ENCODE measurements at regions not wholly inside any gene's neighbourhood (a gene's known extent, or its start where the extent isn't known, plus 50 kb on each side); places are given as distances from the start of the nearest gene placed in this dataset.

DNA sequence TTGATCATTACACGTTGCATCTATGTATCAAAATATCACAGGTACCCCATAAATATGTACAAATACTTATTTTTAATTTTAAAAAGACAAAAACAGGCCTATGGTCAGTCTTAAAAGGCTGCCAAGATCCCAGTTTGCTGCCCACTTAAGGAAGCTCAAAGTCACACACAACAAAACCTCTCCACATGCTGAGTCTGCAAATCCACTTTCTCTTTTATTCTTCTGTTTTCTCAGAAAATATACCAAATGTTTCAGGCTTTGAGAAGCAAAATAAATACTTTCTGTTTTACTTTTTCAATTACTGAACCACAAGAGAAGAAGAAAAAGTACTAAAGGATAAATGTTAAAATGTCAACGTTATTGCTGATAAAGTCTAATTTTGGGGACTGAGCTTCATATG lies 107.8 kb upstream of the MANEA start (continued):
- TF ChIP-seq, protein P1, sequence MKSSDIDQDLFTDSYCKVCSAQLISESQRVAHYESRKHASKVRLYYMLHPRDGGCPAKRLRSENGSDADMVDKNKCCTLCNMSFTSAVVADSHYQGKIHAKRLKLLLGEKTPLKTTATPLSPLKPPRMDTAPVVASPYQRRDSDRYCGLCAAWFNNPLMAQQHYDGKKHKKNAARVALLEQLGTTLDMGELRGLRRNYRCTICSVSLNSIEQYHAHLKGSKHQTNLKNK (CRISPR knock-in tag; IDR thresholded peaks at IDR 0.05), result no peak

DNA sequence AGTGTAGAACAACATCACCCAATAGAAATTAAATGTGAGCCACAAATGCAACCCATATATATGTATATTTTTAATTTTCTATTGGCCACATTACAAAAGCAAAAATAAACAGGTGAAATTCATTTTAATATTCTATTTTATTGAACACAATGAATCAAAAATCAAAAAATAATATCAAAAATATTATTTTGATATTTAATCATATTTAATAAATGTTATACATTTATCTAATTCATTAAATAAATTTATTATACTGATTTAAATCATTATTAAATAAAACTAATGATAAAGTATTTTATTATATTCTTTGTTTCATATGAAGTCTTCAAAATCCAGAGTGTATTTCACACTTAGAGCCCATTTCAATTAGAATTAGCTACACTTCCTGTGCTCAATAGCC lies 98.4 kb upstream of the MANEA start:
- Mint-ChIP-seq H3K4me1 (peaks cover 16% of the 10 kb centered on the region), H3K4me3 (no peak overlapping the region), H3K27me3 (ENCODE audit: low read depth) (no peaks in the 10 kb centered on the region), H3K36me3 (0 out of 2 replicates have a peak, but pooled peaks cover 6% of the 10 kb centered on the region), H3K9me3 (peaks cover 22% of the 10 kb centered on the region), H3K27ac (no peak overlapping the region)
- ChIA-PET POLR2A (no interaction called here), CTCF (no interaction called here)
- TF ChIP-seq HMGA2 (CRISPR knock-in tag; IDR thresholded peaks at IDR 0.05) (peak; percentile 95), NFE2L1 (CRISPR knock-in tag; IDR thresholded peaks at IDR 0.05) (no peak), ETV6 (CRISPR knock-in tag; IDR thresholded peaks at IDR 0.05) (no peak), SMAD3 (CRISPR knock-in tag; IDR thresholded peaks at IDR 0.05; ENCODE audit: borderline replicate concordance) (no peak), TEAD1 (CRISPR knock-in tag; IDR thresholded peaks at IDR 0.05) (no peak)
- TF ChIP-seq, protein P2, sequence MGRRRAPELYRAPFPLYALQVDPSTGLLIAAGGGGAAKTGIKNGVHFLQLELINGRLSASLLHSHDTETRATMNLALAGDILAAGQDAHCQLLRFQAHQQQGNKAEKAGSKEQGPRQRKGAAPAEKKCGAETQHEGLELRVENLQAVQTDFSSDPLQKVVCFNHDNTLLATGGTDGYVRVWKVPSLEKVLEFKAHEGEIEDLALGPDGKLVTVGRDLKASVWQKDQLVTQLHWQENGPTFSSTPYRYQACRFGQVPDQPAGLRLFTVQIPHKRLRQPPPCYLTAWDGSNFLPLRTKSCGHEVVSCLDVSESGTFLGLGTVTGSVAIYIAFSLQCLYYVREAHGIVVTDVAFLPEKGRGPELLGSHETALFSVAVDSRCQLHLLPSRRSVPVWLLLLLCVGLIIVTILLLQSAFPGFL (CRISPR knock-in tag; IDR thresholded peaks at IDR 0.05; ENCODE audit: borderline replicate concordance), result no peak
- DNase-seq (ENCODE audit: low spot score) (no peak), ATAC-seq (no peak; the same call in 1 of the 2 replicates)

DNA sequence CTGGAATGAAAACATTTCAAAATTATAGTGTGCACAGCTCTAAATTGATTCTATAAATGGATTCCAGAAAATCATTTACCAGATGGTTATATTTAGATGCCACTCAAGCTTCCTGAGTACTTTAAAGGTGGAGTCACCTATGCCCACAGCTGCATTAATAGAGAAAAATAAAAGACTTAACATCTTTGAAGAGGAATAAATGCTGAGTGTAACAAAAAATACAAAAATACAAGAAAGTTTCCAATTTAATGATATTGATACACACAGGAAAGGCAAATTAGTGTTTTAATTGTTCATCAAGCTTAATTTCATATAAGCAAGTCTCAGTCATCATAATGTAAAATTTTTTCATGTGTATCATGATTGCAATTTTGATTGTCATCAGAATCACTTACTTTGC lies 89.5 kb upstream of the MANEA start:
- no peak for TF ChIP-seq JUN (CRISPR knock-in tag; IDR thresholded peaks at IDR 0.05)
- no peaks in the 10 kb centered on the region for H3K9me3 Mint-ChIP-seq
- H3K27me3 Mint-ChIP-seq (ENCODE audit: low read depth), result no peaks in the 10 kb centered on the region
- ChIA-PET POLR2A (no interaction called here), CTCF (no interaction called here)
- no peaks in the 10 kb centered on the region for H3K36me3 Mint-ChIP-seq
- no peaks in the 10 kb centered on the region for H3K4me1 Mint-ChIP-seq
- DNase-seq (ENCODE audit: low spot score) (no peak), ATAC-seq (no peak)
- no peak overlapping the region for H3K4me3 Mint-ChIP-seq
- H3K27ac Mint-ChIP-seq, result no peak overlapping the region

DNA sequence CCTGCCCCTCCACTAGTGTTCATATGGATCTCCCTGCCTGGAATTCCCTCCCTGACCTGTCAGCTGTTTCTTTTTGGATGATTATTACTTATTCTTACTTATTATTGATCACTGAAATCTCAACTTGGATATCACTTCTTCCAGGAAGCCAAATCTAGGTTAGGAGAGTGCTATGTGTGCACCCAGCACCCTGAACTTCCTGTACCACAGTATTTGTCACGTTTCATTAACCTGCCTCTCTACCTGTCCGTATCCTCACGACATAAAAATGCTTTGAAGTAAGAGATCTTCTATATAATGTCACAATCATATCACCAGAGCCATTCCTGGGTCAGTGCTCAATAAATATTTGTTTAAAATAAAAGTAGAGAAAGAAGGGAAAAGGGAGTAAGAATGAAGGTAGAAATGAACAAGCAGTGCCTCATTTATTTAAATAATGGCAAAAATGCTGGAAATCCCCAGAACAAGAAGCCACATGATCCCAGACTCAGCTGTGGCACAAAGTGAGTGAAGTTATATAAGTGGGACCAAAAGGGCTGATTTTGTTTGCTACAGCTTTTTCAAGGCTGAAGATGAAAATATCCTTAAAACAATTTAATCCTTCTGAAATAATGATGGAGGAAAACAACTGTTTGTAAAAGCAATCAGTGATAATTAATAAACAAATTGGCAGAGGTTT lies 88.0 kb upstream of the MANEA start:
- POLR2A ChIA-PET, result no interaction called here
- Mint-ChIP-seq H3K9me3 (no peaks in the 10 kb centered on the region), H3K4me1 (0 out of 2 replicates have a peak, but pooled peaks cover 3% of the 10 kb centered on the region), H3K36me3 (no peaks in the 10 kb centered on the region), H3K27ac (no peak overlapping the region), H3K27me3 (ENCODE audit: low read depth) (no peaks in the 10 kb centered on the region), H3K4me3 (no peak overlapping the region)
- CTCF ChIA-PET, result no interaction called here
- TF ChIP-seq TCF7 (CRISPR knock-in tag; IDR thresholded peaks at IDR 0.05; ENCODE audit: low read depth) (no peak), NR1H2 (CRISPR knock-in tag; IDR thresholded peaks at IDR 0.05) (no peak), SMAD4 (CRISPR knock-in tag; IDR thresholded peaks at IDR 0.05) (no peak), ZNF317 (CRISPR knock-in tag; IDR thresholded peaks at IDR 0.05; ENCODE audit: borderline replicate concordance, low read depth) (no peak)
- TF ChIP-seq, protein P3, sequence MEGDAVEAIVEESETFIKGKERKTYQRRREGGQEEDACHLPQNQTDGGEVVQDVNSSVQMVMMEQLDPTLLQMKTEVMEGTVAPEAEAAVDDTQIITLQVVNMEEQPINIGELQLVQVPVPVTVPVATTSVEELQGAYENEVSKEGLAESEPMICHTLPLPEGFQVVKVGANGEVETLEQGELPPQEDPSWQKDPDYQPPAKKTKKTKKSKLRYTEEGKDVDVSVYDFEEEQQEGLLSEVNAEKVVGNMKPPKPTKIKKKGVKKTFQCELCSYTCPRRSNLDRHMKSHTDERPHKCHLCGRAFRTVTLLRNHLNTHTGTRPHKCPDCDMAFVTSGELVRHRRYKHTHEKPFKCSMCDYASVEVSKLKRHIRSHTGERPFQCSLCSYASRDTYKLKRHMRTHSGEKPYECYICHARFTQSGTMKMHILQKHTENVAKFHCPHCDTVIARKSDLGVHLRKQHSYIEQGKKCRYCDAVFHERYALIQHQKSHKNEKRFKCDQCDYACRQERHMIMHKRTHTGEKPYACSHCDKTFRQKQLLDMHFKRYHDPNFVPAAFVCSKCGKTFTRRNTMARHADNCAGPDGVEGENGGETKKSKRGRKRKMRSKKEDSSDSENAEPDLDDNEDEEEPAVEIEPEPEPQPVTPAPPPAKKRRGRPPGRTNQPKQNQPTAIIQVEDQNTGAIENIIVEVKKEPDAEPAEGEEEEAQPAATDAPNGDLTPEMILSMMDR (IDR thresholded peaks at IDR 0.05), result no peak
- TF ChIP-seq, protein P4, sequence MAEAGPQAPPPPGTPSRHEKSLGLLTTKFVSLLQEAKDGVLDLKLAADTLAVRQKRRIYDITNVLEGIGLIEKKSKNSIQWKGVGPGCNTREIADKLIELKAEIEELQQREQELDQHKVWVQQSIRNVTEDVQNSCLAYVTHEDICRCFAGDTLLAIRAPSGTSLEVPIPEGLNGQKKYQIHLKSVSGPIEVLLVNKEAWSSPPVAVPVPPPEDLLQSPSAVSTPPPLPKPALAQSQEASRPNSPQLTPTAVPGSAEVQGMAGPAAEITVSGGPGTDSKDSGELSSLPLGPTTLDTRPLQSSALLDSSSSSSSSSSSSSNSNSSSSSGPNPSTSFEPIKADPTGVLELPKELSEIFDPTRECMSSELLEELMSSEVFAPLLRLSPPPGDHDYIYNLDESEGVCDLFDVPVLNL (CRISPR knock-in tag; IDR thresholded peaks at IDR 0.05; ENCODE audit: borderline replicate concordance, low read depth), result no peak
- TF ChIP-seq, protein P5, sequence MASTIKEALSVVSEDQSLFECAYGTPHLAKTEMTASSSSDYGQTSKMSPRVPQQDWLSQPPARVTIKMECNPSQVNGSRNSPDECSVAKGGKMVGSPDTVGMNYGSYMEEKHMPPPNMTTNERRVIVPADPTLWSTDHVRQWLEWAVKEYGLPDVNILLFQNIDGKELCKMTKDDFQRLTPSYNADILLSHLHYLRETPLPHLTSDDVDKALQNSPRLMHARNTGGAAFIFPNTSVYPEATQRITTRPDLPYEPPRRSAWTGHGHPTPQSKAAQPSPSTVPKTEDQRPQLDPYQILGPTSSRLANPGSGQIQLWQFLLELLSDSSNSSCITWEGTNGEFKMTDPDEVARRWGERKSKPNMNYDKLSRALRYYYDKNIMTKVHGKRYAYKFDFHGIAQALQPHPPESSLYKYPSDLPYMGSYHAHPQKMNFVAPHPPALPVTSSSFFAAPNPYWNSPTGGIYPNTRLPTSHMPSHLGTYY (CRISPR knock-in tag; IDR thresholded peaks at IDR 0.05), result no peak
- ATAC-seq (no peak), DNase-seq (ENCODE audit: low spot score) (no peak)

Measured in WTC11 (cell line).